Upper lobe of left lung (tissue), 4 donors: ENCODE measurements at regions not wholly inside any gene's neighbourhood (a gene's known extent, or its start where the extent isn't known, plus 50 kb on each side); places are given as distances from the start of the nearest gene placed in this dataset.

Source experiments
- POLR2AphosphoS5 ChIP-seq, 2 donors: sonication (generic); formaldehyde crosslinking; IDR thresholded peaks; one replicate each; pipeline ENCODE4 v1.5.1; 2017; ENCODE audit warnings: antibody characterized with exemption in 2 of 2
- TF ChIP-seq, protein P1 (sequence below), 6 experiments: fragments of 450-650 bp in 4 of 6; fragments of 200-600 bp in 2 of 6; sonication (generic) in 2 of 6; IDR thresholded peaks; one replicate each; pipeline ENCODE4 v1.5.1; 2016 to 2019; ENCODE audit warnings: antibody characterized with exemption in 6 of 6

DNA sequence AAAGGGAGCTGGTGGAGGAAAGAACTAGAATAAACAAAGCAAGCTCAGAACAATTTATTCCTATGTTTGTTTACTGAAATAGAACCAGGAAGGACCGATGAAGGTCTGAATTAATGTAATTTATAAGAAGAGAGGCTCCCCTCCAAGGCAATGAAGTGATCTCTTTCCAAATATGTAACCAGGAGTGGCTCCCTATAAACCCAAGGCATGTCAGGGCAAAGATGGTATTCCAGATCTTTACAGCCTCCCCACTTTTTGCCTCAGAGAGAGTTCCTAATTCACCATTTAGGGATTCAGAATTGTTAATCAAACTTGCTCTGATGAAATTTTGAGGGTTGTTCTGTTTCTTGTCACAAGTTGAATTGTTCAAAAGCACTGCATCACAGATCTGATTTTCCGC, 88.8 kb downstream of the HDGFL1 start:
- TF ChIP-seq, protein P1, sequence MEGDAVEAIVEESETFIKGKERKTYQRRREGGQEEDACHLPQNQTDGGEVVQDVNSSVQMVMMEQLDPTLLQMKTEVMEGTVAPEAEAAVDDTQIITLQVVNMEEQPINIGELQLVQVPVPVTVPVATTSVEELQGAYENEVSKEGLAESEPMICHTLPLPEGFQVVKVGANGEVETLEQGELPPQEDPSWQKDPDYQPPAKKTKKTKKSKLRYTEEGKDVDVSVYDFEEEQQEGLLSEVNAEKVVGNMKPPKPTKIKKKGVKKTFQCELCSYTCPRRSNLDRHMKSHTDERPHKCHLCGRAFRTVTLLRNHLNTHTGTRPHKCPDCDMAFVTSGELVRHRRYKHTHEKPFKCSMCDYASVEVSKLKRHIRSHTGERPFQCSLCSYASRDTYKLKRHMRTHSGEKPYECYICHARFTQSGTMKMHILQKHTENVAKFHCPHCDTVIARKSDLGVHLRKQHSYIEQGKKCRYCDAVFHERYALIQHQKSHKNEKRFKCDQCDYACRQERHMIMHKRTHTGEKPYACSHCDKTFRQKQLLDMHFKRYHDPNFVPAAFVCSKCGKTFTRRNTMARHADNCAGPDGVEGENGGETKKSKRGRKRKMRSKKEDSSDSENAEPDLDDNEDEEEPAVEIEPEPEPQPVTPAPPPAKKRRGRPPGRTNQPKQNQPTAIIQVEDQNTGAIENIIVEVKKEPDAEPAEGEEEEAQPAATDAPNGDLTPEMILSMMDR (IDR thresholded peaks at IDR 0.05) = no peak
- TF ChIP-seq POLR2AphosphoS5 (IDR thresholded peaks at IDR 0.05) = no peak
